ENCODE measurements at regions not wholly inside any gene's neighbourhood (a gene's known extent, or its start where the extent isn't known, plus 50 kb on each side); places are given as distances from the start of the nearest gene placed in this dataset.

- Mint-ChIP-seq H3K27me3 (no peaks in the 10 kb centered on the region), H3K36me3 (ENCODE audit: low read depth) (no peaks in the 10 kb centered on the region)
These were observed 444.6 kb downstream of the HTR7 start for GRCh38 chr10:90413196-90413595.

GRCh38 chr10:90414926-90415325 is 442.9 kb downstream of the HTR7 start:
- no peaks in the 10 kb centered on the region for H3K4me1 Mint-ChIP-seq (ENCODE audit: low read depth)
- H3K36me3 Mint-ChIP-seq (ENCODE audit: low read depth): no peaks in the 10 kb centered on the region
- H3K27ac Mint-ChIP-seq: no peak overlapping the region
- H3K27me3 Mint-ChIP-seq: no peaks in the 10 kb centered on the region
- DNase-seq: no peak
- H3K4me3 Mint-ChIP-seq: no peak overlapping the region
- peaks cover 5% of the 10 kb centered on the region for H3K9me3 Mint-ChIP-seq

More at GRCh38 chr10:90413196-90413595, 444.6 kb downstream of the HTR7 start:
- Mint-ChIP-seq H3K4me3 (no peak overlapping the region), H3K9me3 (peaks cover 7% of the 10 kb centered on the region), H3K27ac (no peak overlapping the region), H3K4me1 (ENCODE audit: low read depth) (no peaks in the 10 kb centered on the region)
- DNase-seq: no peak

GRCh38 chr10:90417029-90417428 is 440.8 kb downstream of the HTR7 start:
- Mint-ChIP-seq H3K9me3 (peaks cover 2% of the 10 kb centered on the region), H3K36me3 (ENCODE audit: low read depth) (no peaks in the 10 kb centered on the region), H3K4me1 (ENCODE audit: low read depth) (no peaks in the 10 kb centered on the region), H3K4me3 (no peak overlapping the region), H3K27me3 (no peaks in the 10 kb centered on the region), H3K27ac (no peak overlapping the region)
- DNase-seq: no peak

GRCh38 chr10:90417476-90418210 is 440.2 kb downstream of the HTR7 start:
- no peak overlapping the region for H3K4me3 Mint-ChIP-seq
- no peak overlapping the region for H3K27ac Mint-ChIP-seq
- DNase-seq: no peak
- H3K36me3 Mint-ChIP-seq (ENCODE audit: low read depth): no peaks in the 10 kb centered on the region
- H3K27me3 Mint-ChIP-seq: no peaks in the 10 kb centered on the region
- H3K9me3 Mint-ChIP-seq: peaks cover 2% of the 10 kb centered on the region
- H3K4me1 Mint-ChIP-seq (ENCODE audit: low read depth): no peaks in the 10 kb centered on the region

- Mint-ChIP-seq H3K36me3 (ENCODE audit: low read depth) (no peaks in the 10 kb centered on the region), H3K4me3 (no peak overlapping the region), H3K27me3 (no peaks in the 10 kb centered on the region), H3K9me3 (peaks cover 8% of the 10 kb centered on the region), H3K27ac (no peak overlapping the region), H3K4me1 (ENCODE audit: low read depth) (no peaks in the 10 kb centered on the region)
- DNase-seq: no peak
These were observed 438.8 kb downstream of the HTR7 start for GRCh38 chr10:90418869-90419652.

- peaks cover 9% of the 10 kb centered on the region for H3K9me3 Mint-ChIP-seq
- H3K4me1 Mint-ChIP-seq (ENCODE audit: low read depth): no peaks in the 10 kb centered on the region
- no peaks in the 10 kb centered on the region for H3K27me3 Mint-ChIP-seq
- H3K4me3 Mint-ChIP-seq: no peak overlapping the region
- H3K36me3 Mint-ChIP-seq (ENCODE audit: low read depth): no peaks in the 10 kb centered on the region
- H3K27ac Mint-ChIP-seq: no peak overlapping the region
- no peak for DNase-seq
These were observed 437.1 kb downstream of the HTR7 start for GRCh38 chr10:90420637-90421318.

- no peaks in the 10 kb centered on the region for H3K36me3 Mint-ChIP-seq (ENCODE audit: low read depth)
- no peak overlapping the region for H3K27ac Mint-ChIP-seq
- H3K4me3 Mint-ChIP-seq: no peak overlapping the region
- H3K4me1 Mint-ChIP-seq (ENCODE audit: low read depth): no peaks in the 10 kb centered on the region
- peaks cover 9% of the 10 kb centered on the region for H3K9me3 Mint-ChIP-seq
- no peak for DNase-seq
- no peaks in the 10 kb centered on the region for H3K27me3 Mint-ChIP-seq
These were observed 436.0 kb downstream of the HTR7 start for GRCh38 chr10:90421874-90422273.

GRCh38 chr10:90424730-90425129 is 433.1 kb downstream of the HTR7 start:
- no peaks in the 10 kb centered on the region for H3K36me3 Mint-ChIP-seq (ENCODE audit: low read depth)
- peaks cover 9% of the 10 kb centered on the region for H3K9me3 Mint-ChIP-seq
- no peak overlapping the region for H3K27ac Mint-ChIP-seq
- H3K4me1 Mint-ChIP-seq (ENCODE audit: low read depth): no peaks in the 10 kb centered on the region
- H3K27me3 Mint-ChIP-seq: no peaks in the 10 kb centered on the region
- no peak overlapping the region for H3K4me3 Mint-ChIP-seq
- no peak for DNase-seq

GRCh38 chr10:90430186-90430585 is 427.7 kb downstream of the HTR7 start:
- Mint-ChIP-seq H3K27me3 (no peaks in the 10 kb centered on the region), H3K27ac (no peak overlapping the region), H3K36me3 (ENCODE audit: low read depth) (no peaks in the 10 kb centered on the region), H3K4me1 (ENCODE audit: low read depth) (no peaks in the 10 kb centered on the region), H3K4me3 (no peak overlapping the region), H3K9me3 (no peaks in the 10 kb centered on the region)
- DNase-seq: no peak

- H3K27me3 Mint-ChIP-seq: no peaks in the 10 kb centered on the region
- H3K4me1 Mint-ChIP-seq (ENCODE audit: low read depth): no peaks in the 10 kb centered on the region
- no peak overlapping the region for H3K4me3 Mint-ChIP-seq
- no peak for DNase-seq
- H3K36me3 Mint-ChIP-seq (ENCODE audit: low read depth): no peaks in the 10 kb centered on the region
- no peaks in the 10 kb centered on the region for H3K9me3 Mint-ChIP-seq
- no peak overlapping the region for H3K27ac Mint-ChIP-seq
These were observed 425.0 kb downstream of the HTR7 start for GRCh38 chr10:90432866-90433265.

- Mint-ChIP-seq H3K27ac (no peak overlapping the region), H3K4me1 (ENCODE audit: low read depth) (no peaks in the 10 kb centered on the region), H3K27me3 (no peaks in the 10 kb centered on the region), H3K4me3 (no peak overlapping the region), H3K36me3 (ENCODE audit: low read depth) (no peaks in the 10 kb centered on the region), H3K9me3 (no peaks in the 10 kb centered on the region)
- DNase-seq: no peak
These were observed 422.5 kb downstream of the HTR7 start for GRCh38 chr10:90435296-90435695.

- Mint-ChIP-seq H3K27me3 (no peaks in the 10 kb centered on the region), H3K36me3 (ENCODE audit: low read depth) (no peaks in the 10 kb centered on the region), H3K9me3 (peaks cover 10% of the 10 kb centered on the region), H3K4me1 (ENCODE audit: low read depth) (no peaks in the 10 kb centered on the region), H3K4me3 (no peak overlapping the region), H3K27ac (no peak overlapping the region)
- DNase-seq: no peak
These were observed 420.4 kb downstream of the HTR7 start for GRCh38 chr10:90437452-90437851.

GRCh38 chr10:90440870-90441269 is 417.0 kb downstream of the HTR7 start:
- no peaks in the 10 kb centered on the region for H3K36me3 Mint-ChIP-seq (ENCODE audit: low read depth)
- H3K9me3 Mint-ChIP-seq: peaks cover 17% of the 10 kb centered on the region
- no peaks in the 10 kb centered on the region for H3K27me3 Mint-ChIP-seq
- H3K4me3 Mint-ChIP-seq: no peak overlapping the region
- H3K4me1 Mint-ChIP-seq (ENCODE audit: low read depth): no peaks in the 10 kb centered on the region
- no peak for DNase-seq
- no peak overlapping the region for H3K27ac Mint-ChIP-seq

- Mint-ChIP-seq H3K4me3 (no peak overlapping the region), H3K27me3 (no peaks in the 10 kb centered on the region), H3K27ac (no peak overlapping the region), H3K36me3 (ENCODE audit: low read depth) (no peaks in the 10 kb centered on the region), H3K9me3 (peaks cover 20% of the 10 kb centered on the region), H3K4me1 (ENCODE audit: low read depth) (no peaks in the 10 kb centered on the region)
- no peak for DNase-seq
These were observed 414.5 kb downstream of the HTR7 start for GRCh38 chr10:90443342-90443741.

GRCh38 chr10:90447831-90448230 is 410.0 kb downstream of the HTR7 start:
- H3K4me3 Mint-ChIP-seq: no peak overlapping the region
- H3K9me3 Mint-ChIP-seq: peaks cover 10% of the 10 kb centered on the region

More at GRCh38 chr10:90447831-90448230, 410.0 kb downstream of the HTR7 start:
- Mint-ChIP-seq H3K36me3 (ENCODE audit: low read depth) (no peaks in the 10 kb centered on the region), H3K27ac (no peak overlapping the region), H3K4me1 (ENCODE audit: low read depth) (no peaks in the 10 kb centered on the region), H3K27me3 (no peaks in the 10 kb centered on the region)
- DNase-seq: no peak

Data from activated T-cell treated with anti-CD3 and anti-CD28 coated beads, Interleukin-2, amount 50 U/mL, for 24 hours (primary cell).